OCI-LY7 (cell line): ENCODE measurements at regions not wholly inside any gene's neighbourhood (a gene's known extent, or its start where the extent isn't known, plus 50 kb on each side); places are given as distances from the start of the nearest gene placed in this dataset.

Experiments used
- EZH2phosphoT487 ChIP-seq: fragments of 200-600 bp; sonication (generic); IDR thresholded peaks from 2 replicates; pipeline ENCODE4 v1.6.1; 2018; ENCODE audit warnings: low read depth, borderline replicate concordance, mild to moderate bottlenecking, mixed run types, antibody characterized with exemption, low read length, moderate library complexity, mixed read lengths
- TF ChIP-seq, protein P1 (sequence below): fragments of 200-600 bp; sonication (generic); conservative IDR thresholded peaks from 2 replicates; pipeline ENCODE4 v1.5.1; 2014; ENCODE audit warnings: mild to moderate bottlenecking, antibody characterized with exemption, low read length, moderate library complexity, mixed read lengths

DNA sequence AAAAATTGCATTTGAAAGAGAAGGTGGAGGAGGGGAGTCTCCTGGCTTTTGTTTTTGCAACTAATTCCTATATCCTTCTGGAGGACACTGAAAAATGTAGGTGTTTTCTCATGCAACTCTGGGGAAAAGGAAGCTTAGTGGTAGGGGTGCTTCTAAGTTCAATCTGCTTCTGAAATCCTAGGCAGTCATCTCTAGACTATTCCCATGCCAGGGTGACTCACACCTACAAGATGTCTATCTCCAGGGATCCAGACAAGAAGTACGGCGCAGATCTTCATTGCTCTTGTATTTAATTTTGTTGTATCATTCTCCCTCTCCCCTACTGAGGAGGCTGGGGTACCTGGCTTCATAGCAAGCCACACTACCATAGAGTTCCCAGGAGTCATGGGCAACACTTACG is 258.8 kb downstream of the PHF14 start:
- TF ChIP-seq, protein P1, sequence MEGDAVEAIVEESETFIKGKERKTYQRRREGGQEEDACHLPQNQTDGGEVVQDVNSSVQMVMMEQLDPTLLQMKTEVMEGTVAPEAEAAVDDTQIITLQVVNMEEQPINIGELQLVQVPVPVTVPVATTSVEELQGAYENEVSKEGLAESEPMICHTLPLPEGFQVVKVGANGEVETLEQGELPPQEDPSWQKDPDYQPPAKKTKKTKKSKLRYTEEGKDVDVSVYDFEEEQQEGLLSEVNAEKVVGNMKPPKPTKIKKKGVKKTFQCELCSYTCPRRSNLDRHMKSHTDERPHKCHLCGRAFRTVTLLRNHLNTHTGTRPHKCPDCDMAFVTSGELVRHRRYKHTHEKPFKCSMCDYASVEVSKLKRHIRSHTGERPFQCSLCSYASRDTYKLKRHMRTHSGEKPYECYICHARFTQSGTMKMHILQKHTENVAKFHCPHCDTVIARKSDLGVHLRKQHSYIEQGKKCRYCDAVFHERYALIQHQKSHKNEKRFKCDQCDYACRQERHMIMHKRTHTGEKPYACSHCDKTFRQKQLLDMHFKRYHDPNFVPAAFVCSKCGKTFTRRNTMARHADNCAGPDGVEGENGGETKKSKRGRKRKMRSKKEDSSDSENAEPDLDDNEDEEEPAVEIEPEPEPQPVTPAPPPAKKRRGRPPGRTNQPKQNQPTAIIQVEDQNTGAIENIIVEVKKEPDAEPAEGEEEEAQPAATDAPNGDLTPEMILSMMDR, result no peak
- TF ChIP-seq EZH2phosphoT487, result no peak
